NCI-H345 (cell line): ENCODE measurements at regions not wholly inside any gene's neighbourhood (a gene's known extent, or its start where the extent isn't known, plus 50 kb on each side); places are given as distances from the start of the nearest gene placed in this dataset.

Experiments used
- DNase-seq: peaks from one replicate; lab custom pipeline; 2025; lab: John Stamatoyannopoulos, UW

GRCh38 chr11:21825127-21825526 is 367.8 kb upstream of the ANO5 start:
- no peak for DNase-seq

GRCh38 chr11:21838427-21838826 is 354.5 kb upstream of the ANO5 start:
- DNase-seq, result no peak

DNA sequence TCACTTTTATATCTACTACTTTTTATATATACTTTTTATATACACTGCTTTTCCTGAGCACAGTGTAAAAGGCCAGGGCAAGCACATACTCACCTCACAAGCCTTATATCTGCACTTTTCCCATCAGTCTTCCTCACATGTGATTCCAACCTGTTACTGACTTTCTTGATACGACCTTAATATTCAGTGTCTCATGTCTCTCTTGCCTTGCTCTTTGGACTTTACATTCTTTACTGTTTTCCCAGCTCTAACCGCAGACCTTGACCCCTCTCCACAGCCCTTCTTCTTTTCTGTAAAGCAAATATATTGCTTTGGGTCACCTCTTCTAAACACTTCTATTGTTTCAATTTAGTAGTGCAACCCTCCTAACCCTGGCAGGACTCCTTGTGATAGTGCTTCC is 353.1 kb upstream of the ANO5 start:
- DNase-seq, result no peak

DNA sequence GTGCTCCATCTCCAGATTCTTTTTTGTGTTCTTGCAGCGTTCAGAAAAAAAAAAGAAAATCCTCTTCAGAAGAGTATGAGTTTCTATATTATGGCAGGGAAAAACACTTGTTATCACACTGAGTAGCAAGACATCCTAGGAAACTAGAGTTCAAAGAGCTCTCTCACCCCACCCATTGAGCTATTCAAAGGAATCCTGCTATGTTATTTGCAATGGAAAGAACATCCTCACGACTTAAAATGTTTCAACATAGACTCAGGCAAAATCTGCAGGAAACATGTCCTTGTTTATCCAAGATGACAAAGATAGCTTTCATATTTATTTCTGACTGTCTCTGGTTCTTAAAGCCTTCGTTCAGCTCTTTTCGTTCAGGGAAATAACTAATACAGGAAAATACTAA is 331.6 kb upstream of the ANO5 start:
- DNase-seq, result no peak

DNA sequence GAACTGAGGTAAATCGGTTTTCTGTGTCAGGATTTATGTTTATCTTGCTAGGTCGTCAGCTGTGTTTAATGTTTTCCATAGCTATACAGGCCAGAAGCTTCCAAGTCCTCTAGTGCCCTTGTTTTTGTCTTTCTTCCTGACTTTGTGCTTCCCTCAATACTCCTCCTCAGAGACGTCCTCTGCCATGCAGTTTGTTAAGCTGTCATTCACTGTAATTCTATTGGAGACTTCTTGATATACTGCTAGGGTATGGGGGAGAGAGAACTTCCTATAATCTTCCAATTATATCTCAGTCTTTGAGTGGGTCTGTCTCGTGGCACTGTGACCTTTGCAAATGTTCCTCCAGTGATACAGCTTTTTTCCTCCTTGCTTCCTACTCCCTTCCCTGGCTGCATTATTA is 327.3 kb upstream of the ANO5 start:
- no peak for DNase-seq

DNA sequence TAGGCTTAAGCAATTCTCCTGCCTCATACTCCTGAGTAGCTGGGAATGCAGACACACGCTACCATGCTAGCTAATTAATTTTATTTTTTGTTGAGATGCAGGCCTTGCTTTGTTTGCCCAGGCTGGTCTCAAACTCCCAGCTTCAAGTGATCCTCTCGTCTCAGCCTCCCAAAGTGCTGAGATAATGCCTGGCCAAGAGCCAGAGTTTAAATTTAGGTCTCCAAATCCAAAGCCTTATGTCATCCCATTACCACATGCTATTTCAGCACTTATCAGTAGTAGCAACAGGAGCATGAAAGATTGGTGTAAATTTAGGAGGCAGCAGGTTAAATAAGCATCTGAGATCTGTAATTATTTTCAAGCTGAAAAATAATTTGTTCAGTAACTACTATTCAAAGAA is 326.1 kb upstream of the ANO5 start:
- DNase-seq, result peak; percentile 42

DNA sequence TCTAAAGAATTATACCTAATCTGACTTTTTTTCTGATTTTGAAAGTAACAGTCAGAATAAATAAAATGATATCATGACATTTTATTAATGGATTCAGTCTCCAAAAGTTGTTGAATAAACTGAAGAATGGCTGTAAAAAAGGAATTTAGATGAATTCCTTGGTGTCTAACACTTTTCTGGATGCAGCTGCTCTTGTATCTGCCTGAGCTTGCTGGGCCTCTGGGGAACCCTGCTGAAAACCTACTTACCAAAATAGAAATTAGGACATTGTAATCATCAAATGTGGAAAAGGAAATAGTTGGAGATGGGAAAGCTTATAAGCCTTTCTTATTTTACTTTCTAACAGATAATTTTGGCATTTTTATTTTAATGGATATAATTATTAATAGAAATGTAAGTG is 315.7 kb upstream of the ANO5 start:
- DNase-seq, result no peak

- no peak for DNase-seq
These were observed 309.5 kb upstream of the ANO5 start for GRCh38 chr11:21883354-21883753.

- no peak for DNase-seq
These were observed 304.1 kb upstream of the ANO5 start for GRCh38 chr11:21888814-21889213.

DNA sequence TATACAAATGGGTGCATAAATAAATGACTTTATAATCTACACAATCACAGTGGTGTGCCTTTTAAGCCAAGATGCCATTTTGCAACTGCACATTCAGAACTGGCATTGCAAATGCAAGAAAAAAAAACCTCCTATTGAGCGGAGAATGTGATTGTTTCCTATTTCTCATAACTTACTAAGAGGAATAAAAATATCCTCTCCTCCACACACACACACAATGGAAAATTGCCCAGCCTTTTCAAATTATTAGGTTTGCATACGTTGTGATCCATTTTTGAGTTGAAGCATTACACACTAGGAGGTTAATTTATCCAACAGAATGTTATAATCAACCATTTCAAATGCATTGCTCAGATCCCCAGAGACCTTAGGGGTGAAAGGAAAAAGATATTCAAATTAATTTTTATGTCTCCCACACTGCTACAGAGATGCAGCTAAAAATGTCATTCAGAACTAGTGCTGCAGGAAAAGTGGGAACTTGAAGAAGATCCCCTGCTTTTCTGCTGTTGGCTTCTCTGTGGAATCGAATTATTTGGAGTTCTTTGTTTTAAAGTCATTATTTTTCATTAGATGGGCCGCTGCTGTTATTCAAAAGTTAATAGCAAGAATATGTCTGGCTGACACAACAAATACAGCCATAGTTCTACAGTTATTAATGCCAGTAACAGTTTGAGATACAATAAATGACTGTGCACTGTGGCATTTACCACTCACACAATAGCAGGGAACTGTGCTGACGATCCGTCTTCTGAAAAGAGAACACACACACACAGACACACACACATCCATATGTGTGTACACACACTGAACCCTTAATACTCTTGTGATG is 299.9 kb upstream of the ANO5 start:
- no peak for DNase-seq

- DNase-seq, result no peak
These were observed 299.4 kb upstream of the ANO5 start for GRCh38 chr11:21893565-21893867.

GRCh38 chr11:21894492-21894891 is 298.4 kb upstream of the ANO5 start:
- no peak for DNase-seq

DNA sequence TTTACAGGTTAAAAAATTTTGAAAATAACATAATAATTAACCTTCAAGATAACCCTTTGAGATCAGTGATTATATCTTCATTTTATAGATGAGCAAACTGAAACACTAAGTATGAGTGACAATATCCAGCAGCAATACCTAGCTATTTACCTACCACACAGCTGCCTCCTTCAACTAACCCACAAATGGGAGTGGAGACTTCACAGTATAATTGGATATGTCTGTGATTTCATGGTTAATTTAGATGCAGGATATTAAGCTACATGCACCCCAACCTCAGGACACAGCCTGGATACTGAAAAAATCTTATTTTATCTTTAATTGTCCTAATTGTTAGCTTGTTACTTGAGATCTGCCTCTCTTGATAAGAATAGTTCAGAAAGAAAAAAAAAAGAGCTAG is 297.2 kb upstream of the ANO5 start:
- no peak for DNase-seq

DNA sequence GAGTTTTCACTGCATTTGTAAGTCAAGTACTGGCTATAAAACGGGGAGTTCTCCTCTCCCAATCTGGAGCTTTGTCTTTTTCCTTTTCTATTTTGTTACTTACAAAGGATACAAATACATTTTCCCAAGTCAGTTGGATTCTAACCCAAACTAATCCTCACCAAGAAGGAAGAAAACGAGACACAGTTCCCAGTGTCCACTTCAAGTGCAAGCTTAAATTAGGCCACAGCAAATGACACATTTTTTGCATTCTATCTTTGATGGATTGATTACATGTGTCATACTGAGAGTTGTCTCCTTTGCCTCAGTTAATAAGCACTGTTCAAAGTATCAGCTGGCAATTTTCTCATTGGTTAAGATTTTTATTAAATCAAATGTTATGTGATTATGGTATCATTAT is 296.7 kb upstream of the ANO5 start:
- DNase-seq, result no peak

- no peak for DNase-seq
These were observed 295.9 kb upstream of the ANO5 start for GRCh38 chr11:21896746-21897602.

GRCh38 chr11:21897752-21898151 is 295.1 kb upstream of the ANO5 start:
- DNase-seq, result no peak

DNA sequence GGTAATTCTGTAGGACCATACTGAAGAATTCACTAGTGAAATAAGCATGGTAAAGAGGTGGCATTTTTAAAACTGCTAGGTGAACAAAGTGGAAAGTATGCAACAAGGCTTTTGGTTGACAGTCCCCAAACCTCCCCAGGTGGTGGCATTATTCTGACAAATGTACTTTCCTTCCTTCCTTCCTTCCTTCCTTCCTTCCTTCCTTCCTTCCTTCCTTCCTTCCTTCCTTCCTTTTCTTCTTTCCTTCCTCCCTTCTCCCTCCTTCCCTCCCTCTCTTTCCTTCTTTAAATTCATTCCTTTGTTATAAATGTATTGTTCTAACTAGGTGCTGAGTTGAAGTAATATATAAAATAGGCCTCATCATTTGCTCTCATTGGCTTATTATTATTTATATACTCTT is 284.7 kb upstream of the ANO5 start:
- DNase-seq, result no peak

GRCh38 chr11:21909145-21909544 is 283.7 kb upstream of the ANO5 start:
- DNase-seq, result no peak

GRCh38 chr11:21911061-21911460 is 281.8 kb upstream of the ANO5 start:
- DNase-seq, result no peak

DNA sequence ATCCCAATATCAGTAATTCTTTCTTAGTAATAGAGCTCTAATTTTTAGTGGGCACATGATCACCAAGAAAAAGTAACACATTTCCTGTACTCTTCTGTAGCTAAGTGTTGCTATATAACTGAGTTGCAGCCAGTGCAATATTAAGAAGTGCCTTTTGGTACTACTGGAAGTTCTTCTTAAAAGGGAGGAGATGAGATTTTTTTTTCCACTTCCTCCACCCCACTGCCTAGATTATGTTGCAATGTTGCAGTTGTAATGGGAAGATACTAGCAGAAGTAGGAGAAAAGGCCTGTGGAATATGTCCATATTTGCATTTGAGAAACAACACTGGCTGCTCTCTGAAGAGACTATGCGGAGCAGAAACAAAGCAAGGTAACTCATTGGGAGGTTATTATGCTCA is 280.6 kb upstream of the ANO5 start:
- no peak for DNase-seq

DNA sequence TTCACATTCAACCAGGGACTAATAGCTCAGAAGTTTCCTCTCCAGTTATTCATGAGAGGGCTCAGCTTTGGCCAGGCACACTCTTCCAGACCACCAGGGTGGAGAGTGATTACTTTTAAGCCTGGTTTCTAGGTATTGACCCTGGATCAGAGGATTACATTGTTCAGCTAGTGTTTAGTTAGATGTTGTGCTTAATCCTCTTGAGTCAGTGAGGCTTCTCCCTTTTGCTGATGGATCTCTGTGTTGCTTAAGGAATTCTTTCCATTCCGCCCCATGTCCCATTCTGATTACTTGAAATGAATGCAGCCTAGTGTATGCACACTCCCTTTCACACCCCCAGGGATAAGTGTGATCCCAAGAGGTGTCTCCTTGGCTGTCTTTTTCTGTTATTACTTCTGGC is 271.7 kb upstream of the ANO5 start:
- no peak for DNase-seq

DNA sequence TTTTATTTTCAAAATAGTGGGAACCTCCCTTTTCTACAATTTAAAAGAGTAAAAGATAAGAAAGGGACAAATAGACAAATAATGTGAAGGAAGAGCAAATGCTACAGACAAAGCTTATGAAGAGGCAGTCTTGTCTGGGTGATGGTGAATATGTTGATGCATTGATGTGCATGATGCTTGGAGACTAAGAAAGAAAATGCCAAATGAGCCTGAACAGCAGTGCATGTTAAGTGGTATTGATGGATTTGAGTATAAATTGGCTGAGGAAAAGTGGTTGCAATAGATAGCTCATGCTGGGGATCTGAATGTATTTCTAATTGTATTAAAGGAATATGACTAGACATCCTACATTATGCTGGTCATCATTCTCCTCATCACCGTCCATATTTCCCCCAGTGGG is 268.6 kb upstream of the ANO5 start:
- peak; percentile 39 for DNase-seq

DNA sequence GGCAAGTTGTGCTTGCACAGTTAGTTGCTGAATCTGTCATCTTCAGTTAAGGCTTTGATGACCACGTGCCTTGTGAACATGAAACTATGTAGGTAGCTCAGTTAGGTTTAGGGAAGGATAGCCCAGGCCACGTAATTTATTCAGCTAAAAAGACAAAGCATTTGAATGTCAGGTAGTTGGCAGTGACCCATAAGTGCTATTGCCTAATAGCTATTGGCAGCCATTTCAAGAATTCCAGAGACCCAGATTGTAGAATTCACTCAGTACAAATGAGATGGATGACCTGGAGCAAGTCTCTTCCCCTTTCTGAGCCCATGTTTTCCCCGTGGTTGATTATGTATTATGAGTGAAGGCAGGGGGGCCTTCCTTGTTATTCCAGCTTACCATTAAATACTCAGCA is 265.3 kb upstream of the ANO5 start:
- DNase-seq, result no peak

DNA sequence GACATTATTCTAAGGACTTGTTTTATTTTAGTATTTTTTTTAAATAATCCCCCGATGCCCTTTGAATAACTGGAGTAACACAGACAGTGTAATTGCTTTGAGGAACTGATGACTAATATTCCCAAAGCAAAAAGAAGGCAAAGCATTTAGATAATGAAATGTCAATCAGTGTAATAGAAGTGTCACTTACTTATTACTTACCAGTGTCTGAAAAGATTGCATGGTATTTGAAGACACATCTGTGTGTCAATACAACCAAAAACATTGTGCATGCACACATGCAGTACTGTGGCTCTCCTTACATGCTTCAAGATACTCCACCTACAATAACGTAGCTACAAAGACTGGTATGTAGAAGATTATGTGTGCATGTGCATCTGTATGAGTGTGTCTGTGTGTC is 264.0 kb upstream of the ANO5 start:
- no peak for DNase-seq
